ENCODE measurements at regions not wholly inside any gene's neighbourhood (a gene's known extent, or its start where the extent isn't known, plus 50 kb on each side); places are given as distances from the start of the nearest gene placed in this dataset.

- no peaks in the 10 kb centered on the region for H3K9me2 ChIP-seq (replicated peaks; ENCODE audit: low read length)
- DNase-seq (no peak), ATAC-seq (no peak)
- H4K20me1 ChIP-seq (ENCODE audit: low read length): no peaks in the 10 kb centered on the region
- POLR2A ChIA-PET (ENCODE audit: unreplicated experiment): no interaction called here
- H3F3A ChIP-seq (ENCODE audit: low read length, unreplicated experiment): no peaks in the 10 kb centered on the region
- intact Hi-C loops (cut with micrococcal nuclease): no loop called here
- BruUV-seq (replicated peaks): no TSS peak
- H3K9ac ChIP-seq (ENCODE audit: low read length): no peak overlapping the region
- H2AFZ ChIP-seq (ENCODE audit: low read length): no peak overlapping the region
- H3K27ac ChIP-seq (ENCODE audit: low read length): no peak overlapping the region
- H3K36me3 ChIP-seq (ENCODE audit: low read depth, low read length): no peaks in the 10 kb centered on the region
- H3K27me3 ChIP-seq (ENCODE audit: low read length): no peaks in the 10 kb centered on the region
- H3K4me3 ChIP-seq (ENCODE audit: low read length): no peak overlapping the region
- TF ChIP-seq EZH2 (IDR thresholded peaks at IDR 0.05; ENCODE audit: low read length, unreplicated experiment): no peak
- TF ChIP-seq CTCF (conservative IDR thresholded peaks at IDR 0.05; ENCODE audit: low read depth, low read length): no peak
- no peak for TF ChIP-seq EZH2phosphoT487 (IDR thresholded peaks at IDR 0.05; ENCODE audit: borderline replicate concordance, low read length)
- CTCF ChIA-PET: no interaction called here
- H3K4me2 ChIP-seq (ENCODE audit: low read length): no peak overlapping the region
- no peaks in the 10 kb centered on the region for H3K4me1 ChIP-seq (ENCODE audit: insufficient read depth, low read length)
- H3K79me2 ChIP-seq (ENCODE audit: low read length): no peaks in the 10 kb centered on the region
- H3K9me3 ChIP-seq (ENCODE audit: low read length): no peaks in the 10 kb centered on the region
Measured at GRCh38 chr7:41779918-41780317, 77.0 kb upstream of the INHBA start.

GRCh38 chr7:41777894-41778596 is 75.2 kb upstream of the INHBA start:
- H3K9me3 ChIP-seq (ENCODE audit: low read length): no peaks in the 10 kb centered on the region
- ATAC-seq: no peak
- H4K20me1 ChIP-seq (ENCODE audit: low read length): no peaks in the 10 kb centered on the region
- no TSS peak for BruUV-seq (replicated peaks)
- no peak overlapping the region for H3K9ac ChIP-seq (ENCODE audit: low read length)
- H3K36me3 ChIP-seq (ENCODE audit: low read depth, low read length): no peaks in the 10 kb centered on the region
- no peak overlapping the region for H3K4me2 ChIP-seq (ENCODE audit: low read length)
- ChIA-PET POLR2A (ENCODE audit: unreplicated experiment) (no interaction called here), CTCF (no interaction called here)
- no peaks in the 10 kb centered on the region for H3F3A ChIP-seq (ENCODE audit: low read length, unreplicated experiment)
- no peak overlapping the region for H2AFZ ChIP-seq (ENCODE audit: low read length)
- H3K9me2 ChIP-seq (replicated peaks; ENCODE audit: low read length): no peaks in the 10 kb centered on the region
- no peaks in the 10 kb centered on the region for H3K4me1 ChIP-seq (ENCODE audit: insufficient read depth, low read length)
- H3K27ac ChIP-seq (ENCODE audit: low read length): no peak overlapping the region
- no peak for DNase-seq
- H3K4me3 ChIP-seq (ENCODE audit: low read length): no peak overlapping the region
- TF ChIP-seq EZH2phosphoT487 (IDR thresholded peaks at IDR 0.05; ENCODE audit: borderline replicate concordance, low read length): no peak
- TF ChIP-seq EZH2 (IDR thresholded peaks at IDR 0.05; ENCODE audit: low read length, unreplicated experiment): no peak
- TF ChIP-seq CTCF (conservative IDR thresholded peaks at IDR 0.05; ENCODE audit: low read depth, low read length): no peak
- H3K79me2 ChIP-seq (ENCODE audit: low read length): no peaks in the 10 kb centered on the region
- intact Hi-C loops (cut with micrococcal nuclease): no loop called here
- no peaks in the 10 kb centered on the region for H3K27me3 ChIP-seq (ENCODE audit: low read length)

- H3K27ac ChIP-seq (ENCODE audit: low read length): no peak overlapping the region
- no peak for TF ChIP-seq CTCF (conservative IDR thresholded peaks at IDR 0.05; ENCODE audit: low read depth, low read length)
- TF ChIP-seq EZH2phosphoT487 (IDR thresholded peaks at IDR 0.05; ENCODE audit: borderline replicate concordance, low read length): no peak
- TF ChIP-seq EZH2 (IDR thresholded peaks at IDR 0.05; ENCODE audit: low read length, unreplicated experiment): no peak
- H3K9me2 ChIP-seq (replicated peaks; ENCODE audit: low read length): no peaks in the 10 kb centered on the region
- H3K9me3 ChIP-seq (ENCODE audit: low read length): no peaks in the 10 kb centered on the region
- DNase-seq (no peak), ATAC-seq (no peak)
- H4K20me1 ChIP-seq (ENCODE audit: low read length): no peaks in the 10 kb centered on the region
- no peaks in the 10 kb centered on the region for H3K4me1 ChIP-seq (ENCODE audit: insufficient read depth, low read length)
- no peak overlapping the region for H3K4me3 ChIP-seq (ENCODE audit: low read length)
- no peaks in the 10 kb centered on the region for H3F3A ChIP-seq (ENCODE audit: low read length, unreplicated experiment)
- BruUV-seq (replicated peaks): no TSS peak
- H3K36me3 ChIP-seq (ENCODE audit: low read depth, low read length): no peaks in the 10 kb centered on the region
- intact Hi-C loops (cut with micrococcal nuclease): no loop called here
- no peaks in the 10 kb centered on the region for H3K27me3 ChIP-seq (ENCODE audit: low read length)
- H3K4me2 ChIP-seq (ENCODE audit: low read length): no peak overlapping the region
- H2AFZ ChIP-seq (ENCODE audit: low read length): no peak overlapping the region
- CTCF ChIA-PET: no interaction called here
- H3K79me2 ChIP-seq (ENCODE audit: low read length): no peaks in the 10 kb centered on the region
- POLR2A ChIA-PET (ENCODE audit: unreplicated experiment): no interaction called here
- H3K9ac ChIP-seq (ENCODE audit: low read length): no peak overlapping the region
Measured at GRCh38 chr7:41774966-41775365, 72.1 kb upstream of the INHBA start.
